A549 (cell line): ENCODE measurements at regions not wholly inside any gene's neighbourhood (a gene's known extent, or its start where the extent isn't known, plus 50 kb on each side); places are given as distances from the start of the nearest gene placed in this dataset.

Experiments used
- ATAC-seq, 2 experiments: fragments of 200-7000 bp in 1 of 2; fragments of >200 bp in 1 of 2; cut with Nextera tagmentation in 1 of 2; cut with Tn5 transposase in 1 of 2; 3 replicates each; pipeline versions ENCODE4 v1.8.0 to v1.9.1; 2018 to 2020; ENCODE audit warnings: mild to moderate bottlenecking in 1 of 2, moderate library complexity in 1 of 2
- CTCF ChIA-PET: fragments of 300-600 bp; sonication (Branson Sonifier 250); formaldehyde crosslinking; extraction: SDS; loops from one replicate; lab custom pipeline; 2021; ENCODE audit warnings: antibody characterized with exemption, inconsistent platforms; lab: Yijun Ruan, JAX
- POLR2A ChIA-PET: fragments of 350-600 bp; formaldehyde crosslinking; extraction: SDS; loops from one replicate; lab custom pipeline; 2021; ENCODE audit warnings: antibody characterized with exemption, inconsistent platforms; lab: Yijun Ruan, JAX
- DNase-seq, 2 experiments: peaks; one replicate each; pipeline versions ENCODE4 v3.0.0 to v3.0.0-alpha.2; 2011 to 2016; ENCODE audit warnings: low read depth in 1 of 2, low spot score in 1 of 2
- FAIRE-seq: peaks from 2 replicates; lab custom pipeline; 2011; peaks lifted over from hg19 to GRCh38; lab: Jason Lieb, UNC
- H3K27ac ChIP-seq, 2 experiments: fragments of >200 bp; sonication (Bioruptor Twin); formaldehyde crosslinking; 3 replicates each; pipeline ENCODE4 v1.5.1; 2016 to 2017
- H3K4me1 ChIP-seq: fragments of >200 bp; sonication (Bioruptor Twin); formaldehyde crosslinking; 3 replicates; pipeline ENCODE4 v1.6.1; 2016
- H3K4me2 ChIP-seq: fragments of >200 bp; sonication (Bioruptor Twin); formaldehyde crosslinking; 3 replicates; pipeline ENCODE4 v1.6.1; 2016
- H3K4me3 ChIP-seq: fragments of >200 bp; sonication (Bioruptor Twin); formaldehyde crosslinking; 3 replicates; pipeline ENCODE4 v1.5.1; 2016
- H3K9me3 ChIP-seq: fragments of >200 bp; sonication (Bioruptor Twin); formaldehyde crosslinking; 3 replicates; pipeline ENCODE4 v1.6.1; 2016
- BHLHE40 ChIP-seq: IDR thresholded peaks from 2 replicates; pipeline ENCODE4 v1.6.1; 2012; ENCODE audit warnings: low read depth, low read length, inconsistent platforms
- CBX2 ChIP-seq: fragments of 200-600 bp; sonication (generic); IDR thresholded peaks from 2 replicates; pipeline ENCODE4 v1.6.1; 2016; ENCODE audit warnings: low read depth, mild to moderate bottlenecking, borderline replicate concordance
- CBX8 ChIP-seq: fragments of 200-600 bp; sonication (generic); IDR thresholded peaks from 2 replicates; pipeline ENCODE4 v1.6.1; 2016
- CEBPB ChIP-seq, 2 experiments: fragments of >200 bp in 1 of 2; sonication (Bioruptor Twin) in 1 of 2; formaldehyde crosslinking in 1 of 2; IDR thresholded peaks; 2 replicates each; pipeline ENCODE4 v1.6.1; 2012 to 2016
- CHD2 ChIP-seq: fragments of 150-350 bp; IDR thresholded peaks from 2 replicates; pipeline ENCODE4 v1.6.1; 2014; ENCODE audit warnings: low read length; ENCODE audit not compliant: partially characterized antibody
- EHF ChIP-seq: fragments of 250-450 bp; sonication (Bioruptor Pico); IDR thresholded peaks from 2 replicates; pipeline ENCODE4 v1.5.0; 2020; ENCODE audit warnings: mild to moderate bottlenecking
- EHMT2 ChIP-seq: fragments of 200-600 bp; sonication (generic); IDR thresholded peaks from 2 replicates; pipeline ENCODE4 v1.6.1; 2016; ENCODE audit warnings: antibody characterized with exemption, low read depth, mild to moderate bottlenecking, moderate library complexity
- EP300 ChIP-seq, 2 experiments: fragments of >200 bp; sonication (Bioruptor Twin); formaldehyde crosslinking; IDR thresholded peaks; 2 replicates in 1 of 2; 3 replicates in 1 of 2; pipeline ENCODE4 v1.6.1; 2016 to 2017
- ESRRA ChIP-seq: fragments of 150-350 bp; IDR thresholded peaks from 2 replicates; pipeline ENCODE4 v1.6.1; 2014; ENCODE audit warnings: mild to moderate bottlenecking, low read length, borderline replicate concordance
- FOSB ChIP-seq: fragments of 250-450 bp; sonication (Bioruptor Pico); IDR thresholded peaks from 2 replicates; pipeline ENCODE4 v1.5.0; 2020; ENCODE audit warnings: mild to moderate bottlenecking, moderate library complexity
- FOSL2 ChIP-seq, 2 experiments: fragments of 450-650 bp in 1 of 2; fragments of >200 bp in 1 of 2; sonication (Bioruptor Twin) in 1 of 2; formaldehyde crosslinking; IDR thresholded peaks; 2 replicates each; pipeline versions ENCODE4 v1.5.0 to v1.6.1; 2016 to 2020; ENCODE audit warnings: mild to moderate bottlenecking in 1 of 2, moderate library complexity in 1 of 2
- HDAC2 ChIP-seq: fragments of 200-600 bp; sonication (generic); IDR thresholded peaks from 2 replicates; pipeline ENCODE4 v1.6.1; 2016
- HEYL ChIP-seq: fragments of 250-450 bp; sonication (Bioruptor Pico); IDR thresholded peaks from 2 replicates; pipeline ENCODE4 v1.8.0; 2021; ENCODE audit warnings: mild to moderate bottlenecking, moderate library complexity
- HOXA7 ChIP-seq: fragments of 250-450 bp; sonication (Bioruptor Pico); IDR thresholded peaks from 2 replicates; pipeline ENCODE4 v1.5.0; 2020; ENCODE audit warnings: mild to moderate bottlenecking, moderate library complexity
- HOXB13 ChIP-seq: fragments of 250-450 bp; sonication (Bioruptor Pico); IDR thresholded peaks from 2 replicates; pipeline ENCODE4 v1.5.0; 2020; ENCODE audit warnings: low read depth, mild to moderate bottlenecking, moderate library complexity
- HOXB5 ChIP-seq: fragments of 250-450 bp; sonication (Bioruptor Pico); IDR thresholded peaks from 2 replicates; pipeline ENCODE4 v1.5.0; 2020; ENCODE audit warnings: mild to moderate bottlenecking, moderate library complexity
- JUN ChIP-seq, 2 experiments: fragments of >200 bp; sonication (Bioruptor Twin); formaldehyde crosslinking; IDR thresholded peaks; 2 replicates in 1 of 2; 3 replicates in 1 of 2; pipeline ENCODE4 v1.6.1; 2016 to 2017
- MAFK ChIP-seq: fragments of 450-650 bp; IDR thresholded peaks from 2 replicates; pipeline ENCODE4 v1.6.1; 2014; ENCODE audit not compliant: partially characterized antibody
- NFE2L2 ChIP-seq: fragments of 150-350 bp; conservative IDR thresholded peaks from 2 replicates; pipeline ENCODE4 v1.6.1; 2014; ENCODE audit warnings: low read length
- RAD21 ChIP-seq, 2 experiments: fragments of >200 bp in 1 of 2; sonication (Bioruptor Twin) in 1 of 2; formaldehyde crosslinking in 1 of 2; IDR thresholded peaks in 1 of 2; conservative IDR thresholded peaks in 1 of 2; 2 replicates in 1 of 2; 3 replicates in 1 of 2; pipeline ENCODE4 v1.6.1; 2012 to 2018; ENCODE audit warnings: inconsistent platforms in 1 of 2
- RCOR1 ChIP-seq: fragments of 150-350 bp; IDR thresholded peaks from 2 replicates; pipeline ENCODE4 v1.6.1; 2014; ENCODE audit warnings: antibody characterized with exemption, low read length, low read depth
- SREBF2 ChIP-seq: fragments of 450-650 bp; IDR thresholded peaks from 2 replicates; pipeline ENCODE4 v1.6.1; 2014; ENCODE audit warnings: mild to moderate bottlenecking, moderate library complexity
- TFCP2L1 ChIP-seq: fragments of 250-450 bp; sonication (Bioruptor Pico); IDR thresholded peaks from 2 replicates; pipeline ENCODE4 v1.5.0; 2021; ENCODE audit warnings: mild to moderate bottlenecking
- ZFP36 ChIP-seq: fragments of 450-650 bp; IDR thresholded peaks from 2 replicates; pipeline ENCODE4 v1.6.1; 2014; ENCODE audit warnings: borderline replicate concordance; ENCODE audit not compliant: partially characterized antibody
- ZNF302 ChIP-seq: fragments of 250-450 bp; sonication (Bioruptor Pico); IDR thresholded peaks from 2 replicates; pipeline ENCODE4 v1.9.0; 2021; ENCODE audit warnings: inconsistent platforms, mild to moderate bottlenecking, moderate library complexity
- WGBS: methylation state at CpG from one replicate; pipeline ENCODE4 v1.1.6; 2017; ENCODE audit errors: missing lambda C conversion rate; 5-methylcytosine and 5-hydroxymethylcytosine counted together
- TF ChIP-seq, protein P1 (sequence below): IDR thresholded peaks from 2 replicates; pipeline ENCODE4 v1.6.1; 2012
- TF ChIP-seq, protein P2 (sequence below): fragments of 150-350 bp; IDR thresholded peaks from 2 replicates; pipeline ENCODE4 v1.6.1; 2014; ENCODE audit warnings: low read depth, mild to moderate bottlenecking, low read length
- TF ChIP-seq, protein P3 (sequence below): fragments of 250-450 bp; sonication (Bioruptor Pico); IDR thresholded peaks from 2 replicates; pipeline ENCODE4 v1.5.0; 2020; ENCODE audit warnings: low read depth, mild to moderate bottlenecking, moderate library complexity
- TF ChIP-seq, protein P4 (sequence below): fragments of >200 bp; sonication (Bioruptor Twin); formaldehyde crosslinking; IDR thresholded peaks from 3 replicates; pipeline ENCODE4 v1.6.1; 2016
- TF ChIP-seq, protein P5 (sequence below): fragments of 200-600 bp; sonication (generic); IDR thresholded peaks from 2 replicates; pipeline ENCODE4 v1.6.1; 2016; ENCODE audit warnings: antibody characterized with exemption, mild to moderate bottlenecking, moderate library complexity
- TF ChIP-seq, protein P6 (sequence below): IDR thresholded peaks from 2 replicates; pipeline ENCODE4 v1.6.1; 2012

DNA sequence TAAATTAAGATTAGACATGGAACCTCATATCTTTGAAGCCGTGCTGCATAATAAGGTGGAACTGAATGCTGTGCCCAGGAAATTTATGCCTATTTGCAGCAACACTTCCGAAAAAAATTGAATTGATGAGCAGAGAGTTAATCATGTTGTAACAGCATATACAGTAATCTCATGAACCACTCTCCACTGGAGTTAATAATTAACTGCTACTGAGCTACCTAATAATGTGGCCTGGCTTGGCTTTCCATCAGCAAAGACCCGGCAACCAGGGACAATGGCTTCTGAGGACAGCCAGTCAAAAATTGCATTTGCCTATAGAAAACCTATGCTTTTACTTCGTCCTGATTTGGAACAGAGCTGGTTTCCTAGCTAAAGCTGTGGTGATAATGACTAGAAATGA lies 63.8 kb upstream of the GATB start:
- ChIA-PET CTCF (interaction anchor here (1.0 kb wide), 1 partner anchor 24 kb away, joined by 3 read pairs; no protein-coding TSS in a partner anchor), POLR2A (no interaction called here)
- FAIRE-seq: no peak

DNA sequence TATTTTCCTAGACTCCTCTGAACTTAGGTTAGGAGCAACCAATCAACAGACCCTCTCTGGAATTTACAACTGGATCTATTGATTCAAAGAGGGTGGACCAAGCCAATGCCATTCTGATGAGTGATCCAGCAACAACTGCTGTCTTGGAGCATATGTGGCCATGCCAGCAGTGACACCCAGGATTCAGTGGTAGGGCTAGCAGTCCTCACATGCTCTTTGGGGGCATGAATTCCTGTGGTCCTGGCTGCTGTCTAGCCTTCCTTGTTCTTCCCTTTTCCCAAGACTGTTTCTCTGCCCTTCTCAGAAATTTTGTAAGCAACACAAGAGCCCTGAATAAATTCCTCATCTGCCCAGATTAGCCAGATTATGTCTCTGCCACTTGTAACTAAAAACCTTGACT lies 61.5 kb upstream of the GATB start:
- no peak overlapping the region for H3K4me2 ChIP-seq
- TF ChIP-seq RAD21 (conservative IDR thresholded peaks at IDR 0.05 in 1 of 2, IDR thresholded peaks at IDR 0.05 in 1 of 2) (no peak), HEYL (CRISPR knock-in tag) (no peak), ZNF302 (no peak), EP300 (IDR thresholded peaks at IDR 0.05) (no peak), FOSL2 (IDR thresholded peaks at IDR 0.05) (no peak), FOSL2 (CRISPR knock-in tag; IDR thresholded peaks at IDR 0.05) (no peak), CEBPB (IDR thresholded peaks at IDR 0.05) (no peak), NFE2L2 (no peak), ESRRA (no peak), RCOR1 (no peak), EHMT2 (no peak), CHD2 (no peak), SREBF2 (no peak), HDAC2 (no peak)
- TF ChIP-seq, protein P1, sequence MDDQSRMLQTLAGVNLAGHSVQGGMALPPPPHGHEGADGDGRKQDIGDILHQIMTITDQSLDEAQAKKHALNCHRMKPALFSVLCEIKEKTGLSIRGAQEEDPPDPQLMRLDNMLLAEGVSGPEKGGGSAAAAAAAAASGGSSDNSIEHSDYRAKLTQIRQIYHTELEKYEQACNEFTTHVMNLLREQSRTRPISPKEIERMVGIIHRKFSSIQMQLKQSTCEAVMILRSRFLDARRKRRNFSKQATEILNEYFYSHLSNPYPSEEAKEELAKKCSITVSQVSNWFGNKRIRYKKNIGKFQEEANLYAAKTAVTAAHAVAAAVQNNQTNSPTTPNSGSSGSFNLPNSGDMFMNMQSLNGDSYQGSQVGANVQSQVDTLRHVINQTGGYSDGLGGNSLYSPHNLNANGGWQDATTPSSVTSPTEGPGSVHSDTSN: no peak
- TF ChIP-seq, protein P2, sequence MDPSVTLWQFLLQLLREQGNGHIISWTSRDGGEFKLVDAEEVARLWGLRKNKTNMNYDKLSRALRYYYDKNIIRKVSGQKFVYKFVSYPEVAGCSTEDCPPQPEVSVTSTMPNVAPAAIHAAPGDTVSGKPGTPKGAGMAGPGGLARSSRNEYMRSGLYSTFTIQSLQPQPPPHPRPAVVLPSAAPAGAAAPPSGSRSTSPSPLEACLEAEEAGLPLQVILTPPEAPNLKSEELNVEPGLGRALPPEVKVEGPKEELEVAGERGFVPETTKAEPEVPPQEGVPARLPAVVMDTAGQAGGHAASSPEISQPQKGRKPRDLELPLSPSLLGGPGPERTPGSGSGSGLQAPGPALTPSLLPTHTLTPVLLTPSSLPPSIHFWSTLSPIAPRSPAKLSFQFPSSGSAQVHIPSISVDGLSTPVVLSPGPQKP: no peak
- TF ChIP-seq, protein P3, sequence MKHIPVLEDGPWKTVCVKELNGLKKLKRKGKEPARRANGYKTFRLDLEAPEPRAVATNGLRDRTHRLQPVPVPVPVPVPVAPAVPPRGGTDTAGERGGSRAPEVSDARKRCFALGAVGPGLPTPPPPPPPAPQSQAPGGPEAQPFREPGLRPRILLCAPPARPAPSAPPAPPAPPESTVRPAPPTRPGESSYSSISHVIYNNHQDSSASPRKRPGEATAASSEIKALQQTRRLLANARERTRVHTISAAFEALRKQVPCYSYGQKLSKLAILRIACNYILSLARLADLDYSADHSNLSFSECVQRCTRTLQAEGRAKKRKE: no peak
- TF ChIP-seq, protein P4, sequence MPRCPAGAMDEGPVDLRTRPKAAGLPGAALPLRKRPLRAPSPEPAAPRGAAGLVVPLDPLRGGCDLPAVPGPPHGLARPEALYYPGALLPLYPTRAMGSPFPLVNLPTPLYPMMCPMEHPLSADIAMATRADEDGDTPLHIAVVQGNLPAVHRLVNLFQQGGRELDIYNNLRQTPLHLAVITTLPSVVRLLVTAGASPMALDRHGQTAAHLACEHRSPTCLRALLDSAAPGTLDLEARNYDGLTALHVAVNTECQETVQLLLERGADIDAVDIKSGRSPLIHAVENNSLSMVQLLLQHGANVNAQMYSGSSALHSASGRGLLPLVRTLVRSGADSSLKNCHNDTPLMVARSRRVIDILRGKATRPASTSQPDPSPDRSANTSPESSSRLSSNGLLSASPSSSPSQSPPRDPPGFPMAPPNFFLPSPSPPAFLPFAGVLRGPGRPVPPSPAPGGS: no peak
- H3K9me3 ChIP-seq: no peaks in the 10 kb centered on the region; the same call in 2 of the 3 replicates
- DNase-seq (no peak), FAIRE-seq (no peak), ATAC-seq (no peak)
- no peak overlapping the region for H3K4me3 ChIP-seq
- ChIA-PET POLR2A (no interaction called here), CTCF (no interaction called here)
- no peak overlapping the region for H3K27ac ChIP-seq
- H3K4me1 ChIP-seq: no peaks in the 10 kb centered on the region

More for the DNA sequence above, 63.8 kb upstream of the GATB start:
- no peaks in the 10 kb centered on the region; the same call in 2 of the 3 replicates for H3K9me3 ChIP-seq
- no peak for TF ChIP-seq EHMT2
- no peak for TF ChIP-seq FOSB (CRISPR knock-in tag)
- no peak for TF ChIP-seq BHLHE40
- no peak for TF ChIP-seq TFCP2L1 (CRISPR knock-in tag)
- TF ChIP-seq, protein P4: no peak
- TF ChIP-seq CBX8: no peak
- no peak for TF ChIP-seq JUN (IDR thresholded peaks at IDR 0.05)
- TF ChIP-seq, protein P5, sequence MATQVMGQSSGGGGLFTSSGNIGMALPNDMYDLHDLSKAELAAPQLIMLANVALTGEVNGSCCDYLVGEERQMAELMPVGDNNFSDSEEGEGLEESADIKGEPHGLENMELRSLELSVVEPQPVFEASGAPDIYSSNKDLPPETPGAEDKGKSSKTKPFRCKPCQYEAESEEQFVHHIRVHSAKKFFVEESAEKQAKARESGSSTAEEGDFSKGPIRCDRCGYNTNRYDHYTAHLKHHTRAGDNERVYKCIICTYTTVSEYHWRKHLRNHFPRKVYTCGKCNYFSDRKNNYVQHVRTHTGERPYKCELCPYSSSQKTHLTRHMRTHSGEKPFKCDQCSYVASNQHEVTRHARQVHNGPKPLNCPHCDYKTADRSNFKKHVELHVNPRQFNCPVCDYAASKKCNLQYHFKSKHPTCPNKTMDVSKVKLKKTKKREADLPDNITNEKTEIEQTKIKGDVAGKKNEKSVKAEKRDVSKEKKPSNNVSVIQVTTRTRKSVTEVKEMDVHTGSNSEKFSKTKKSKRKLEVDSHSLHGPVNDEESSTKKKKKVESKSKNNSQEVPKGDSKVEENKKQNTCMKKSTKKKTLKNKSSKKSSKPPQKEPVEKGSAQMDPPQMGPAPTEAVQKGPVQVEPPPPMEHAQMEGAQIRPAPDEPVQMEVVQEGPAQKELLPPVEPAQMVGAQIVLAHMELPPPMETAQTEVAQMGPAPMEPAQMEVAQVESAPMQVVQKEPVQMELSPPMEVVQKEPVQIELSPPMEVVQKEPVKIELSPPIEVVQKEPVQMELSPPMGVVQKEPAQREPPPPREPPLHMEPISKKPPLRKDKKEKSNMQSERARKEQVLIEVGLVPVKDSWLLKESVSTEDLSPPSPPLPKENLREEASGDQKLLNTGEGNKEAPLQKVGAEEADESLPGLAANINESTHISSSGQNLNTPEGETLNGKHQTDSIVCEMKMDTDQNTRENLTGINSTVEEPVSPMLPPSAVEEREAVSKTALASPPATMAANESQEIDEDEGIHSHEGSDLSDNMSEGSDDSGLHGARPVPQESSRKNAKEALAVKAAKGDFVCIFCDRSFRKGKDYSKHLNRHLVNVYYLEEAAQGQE: no peak
- no peak for TF ChIP-seq MAFK
- TF ChIP-seq CBX2: no peak
- no peak for TF ChIP-seq HOXB5 (CRISPR knock-in tag)
- no peak for TF ChIP-seq HOXB13 (CRISPR knock-in tag)
- TF ChIP-seq HOXA7: no peak
- TF ChIP-seq EHF (CRISPR knock-in tag): no peak
- TF ChIP-seq, protein P6, sequence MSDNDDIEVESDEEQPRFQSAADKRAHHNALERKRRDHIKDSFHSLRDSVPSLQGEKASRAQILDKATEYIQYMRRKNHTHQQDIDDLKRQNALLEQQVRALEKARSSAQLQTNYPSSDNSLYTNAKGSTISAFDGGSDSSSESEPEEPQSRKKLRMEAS: no peak
- no peak for TF ChIP-seq NFE2L2
- no peak for TF ChIP-seq ZFP36
- no peak for DNase-seq
- 27% methylated on average over 4 of the region's 4 CpGs for WGBS
- no peak overlapping the region for H3K27ac ChIP-seq
- ATAC-seq: no peak
- H3K4me1 ChIP-seq: no peaks in the 10 kb centered on the region
- no peak overlapping the region for H3K4me2 ChIP-seq
- no peak overlapping the region for H3K4me3 ChIP-seq
